GM19455 (cell line): ENCODE measurements at regions not wholly inside any gene's neighbourhood (a gene's known extent, or its start where the extent isn't known, plus 50 kb on each side); places are given as distances from the start of the nearest gene placed in this dataset.

Experiments
- ATAC-seq: cut with Tn5 transposase; IDR thresholded peaks from one replicate; pipeline ENCODE4 v1.9.1; 2021; ENCODE audit not compliant: unreplicated experiment

GRCh38 chr6:166052837-166053236 is 114.8 kb downstream of the TBXT start:
- no peak for ATAC-seq

GRCh38 chr6:166050559-166050958 is 117.1 kb downstream of the TBXT start:
- no peak for ATAC-seq

- no peak for ATAC-seq
These were observed 120.7 kb downstream of the TBXT start for GRCh38 chr6:166046982-166047381.

- ATAC-seq, result no peak
These were observed 121.4 kb downstream of the TBXT start for GRCh38 chr6:166046226-166046625.

- ATAC-seq, result no peak
These were observed 121.8 kb downstream of the TBXT start for GRCh38 chr6:166045860-166046200.

- ATAC-seq, result no peak
These were observed 122.3 kb downstream of the TBXT start for GRCh38 chr6:166045173-166045859.

- ATAC-seq, result no peak
These were observed 126.4 kb downstream of the TBXT start for GRCh38 chr6:166041277-166041676.

GRCh38 chr6:166040292-166040691 is 127.4 kb downstream of the TBXT start:
- ATAC-seq, result no peak

GRCh38 chr6:166036316-166037095 is 131.1 kb downstream of the TBXT start:
- no peak for ATAC-seq

GRCh38 chr6:166032366-166033200 is 135.1 kb downstream of the TBXT start:
- ATAC-seq, result no peak

- ATAC-seq, result no peak
These were observed 136.4 kb downstream of the TBXT start for GRCh38 chr6:166031275-166031674.

GRCh38 chr6:166029506-166029905 is 138.1 kb downstream of the TBXT start:
- no peak for ATAC-seq

GRCh38 chr6:166027761-166028160 is 139.9 kb downstream of the TBXT start:
- ATAC-seq, result no peak

- no peak for ATAC-seq
These were observed 141.0 kb downstream of the TBXT start for GRCh38 chr6:166026586-166027126.

- ATAC-seq, result no peak
These were observed 142.3 kb downstream of the TBXT start for GRCh38 chr6:166025149-166025898.

- ATAC-seq, result no peak
These were observed 143.4 kb downstream of the TBXT start for GRCh38 chr6:166024252-166024651.

- ATAC-seq, result no peak
These were observed 144.2 kb downstream of the TBXT start for GRCh38 chr6:166023273-166023989.

GRCh38 chr6:166021429-166021828 is 146.2 kb downstream of the TBXT start:
- no peak for ATAC-seq

- ATAC-seq, result no peak
These were observed 148.4 kb downstream of the TBXT start for GRCh38 chr6:166019214-166019613.

GRCh38 chr6:166017032-166017635 is 150.5 kb downstream of the TBXT start:
- ATAC-seq, result no peak
